GM19395 (cell line): ENCODE measurements at regions not wholly inside any gene's neighbourhood (a gene's known extent, or its start where the extent isn't known, plus 50 kb on each side); places are given as distances from the start of the nearest gene placed in this dataset.

ENCODE experiments used
- ATAC-seq: cut with Tn5 transposase; IDR thresholded peaks from one replicate; pipeline ENCODE4 v1.9.1; 2021; ENCODE audit warnings: mild to moderate bottlenecking, moderate library complexity; ENCODE audit not compliant: unreplicated experiment

- ATAC-seq, result no peak
Observed at GRCh38 chr6:145244349-145245100, 490.8 kb downstream of the EPM2A start.

GRCh38 chr6:145245119-145245518, 490.2 kb downstream of the EPM2A start:
- no peak for ATAC-seq

GRCh38 chr6:145247692-145248419, 487.5 kb downstream of the EPM2A start:
- no peak for ATAC-seq

- ATAC-seq, result no peak
Observed at GRCh38 chr6:145250436-145250835, 484.9 kb downstream of the EPM2A start.

GRCh38 chr6:145252737-145253136, 482.6 kb downstream of the EPM2A start:
- ATAC-seq, result no peak

- no peak for ATAC-seq
Observed at GRCh38 chr6:145254649-145255401, 480.5 kb downstream of the EPM2A start.

- no peak for ATAC-seq
Observed at GRCh38 chr6:145257704-145258103, 477.6 kb downstream of the EPM2A start.

GRCh38 chr6:145258122-145258521, 477.2 kb downstream of the EPM2A start:
- no peak for ATAC-seq

GRCh38 chr6:145260484-145261175, 474.7 kb downstream of the EPM2A start:
- ATAC-seq, result no peak

- ATAC-seq, result no peak
Observed at GRCh38 chr6:145261758-145262157, 473.6 kb downstream of the EPM2A start.

GRCh38 chr6:145262771-145263170, 472.5 kb downstream of the EPM2A start:
- ATAC-seq, result no peak

GRCh38 chr6:145263778-145264211, 471.5 kb downstream of the EPM2A start:
- ATAC-seq, result no peak

GRCh38 chr6:145266432-145267075, 468.8 kb downstream of the EPM2A start:
- no peak for ATAC-seq

GRCh38 chr6:145267076-145267867, 468.0 kb downstream of the EPM2A start:
- no peak for ATAC-seq

- ATAC-seq, result no peak
Observed at GRCh38 chr6:145270464-145270863, 464.9 kb downstream of the EPM2A start.

- ATAC-seq, result no peak
Observed at GRCh38 chr6:145271040-145271439, 464.3 kb downstream of the EPM2A start.

GRCh38 chr6:145271577-145271976, 463.7 kb downstream of the EPM2A start:
- ATAC-seq, result no peak

GRCh38 chr6:145272246-145272645, 463.1 kb downstream of the EPM2A start:
- ATAC-seq, result no peak

- no peak for ATAC-seq
Observed at GRCh38 chr6:145273136-145273535, 462.2 kb downstream of the EPM2A start.

- ATAC-seq, result no peak
Observed at GRCh38 chr6:145274083-145274482, 461.2 kb downstream of the EPM2A start.
